IMR-90 (cell line): ENCODE measurements at regions not wholly inside any gene's neighbourhood (a gene's known extent, or its start where the extent isn't known, plus 50 kb on each side); places are given as distances from the start of the nearest gene placed in this dataset.

Source experiments
- ATAC-seq: fragments of 200-7000 bp; cut with Tn5 transposase; 2 replicates; pipeline ENCODE4 v1.9.1; 2020; ENCODE audit warnings: low read depth, mild to moderate bottlenecking, moderate library complexity
- BruUV-seq: library from RNA; stranded (reverse); fragments of 400-500 nt; replicated peaks from 2 replicates; lab custom pipeline; 2021; lab: Mats Ljungman, UMichigan
- CTCF ChIA-PET: fragments of 300-600 bp; formaldehyde crosslinking; extraction: SDS; loops from one replicate; lab custom pipeline; 2021; ENCODE audit warnings: antibody characterized with exemption; lab: Yijun Ruan, JAX
- POLR2A ChIA-PET: fragments of 300-600 bp; sonication (Branson Sonifier 250); formaldehyde crosslinking; loops from one replicate; lab custom pipeline; 2022; ENCODE audit warnings: antibody characterized with exemption; ENCODE audit not compliant: unreplicated experiment; lab: Charles Lee
- DNase-seq: peaks from one replicate; pipeline ENCODE4 v3.0.0; 2013
- H2AFZ ChIP-seq: replicated peaks from 2 replicates; pipeline ENCODE3; 2013; ENCODE audit warnings: low read length, mild to moderate bottlenecking; ENCODE audit not compliant: poor library complexity
- H2AK5ac ChIP-seq: 2 replicates; pipeline ENCODE4 v1.6.1; 2013; ENCODE audit warnings: low read depth, low read length, inconsistent platforms
- H2AK9ac ChIP-seq: replicated peaks from 2 replicates; pipeline ENCODE3; 2013; ENCODE audit warnings: mild to moderate bottlenecking, low read depth, low read length, moderate library complexity; ENCODE audit not compliant: poor library complexity
- H2BK120ac ChIP-seq: 2 replicates; pipeline ENCODE4 v1.6.1; 2013; ENCODE audit warnings: low read depth, low read length, inconsistent platforms
- H2BK15ac ChIP-seq: 3 replicates; pipeline ENCODE4 v1.6.1; 2013; ENCODE audit warnings: low read depth, low read length, inconsistent platforms
- H2BK20ac ChIP-seq: 2 replicates; pipeline ENCODE4 v1.6.1; 2013; ENCODE audit warnings: low read depth, mild to moderate bottlenecking, inconsistent platforms, low read length, moderate library complexity
- H2BK5ac ChIP-seq: 2 replicates; pipeline ENCODE4 v1.6.1; 2013; ENCODE audit warnings: mild to moderate bottlenecking, low read depth, low read length, inconsistent platforms; ENCODE audit not compliant: poor library complexity, severe bottlenecking
- H3K14ac ChIP-seq: replicated peaks from 2 replicates; pipeline ENCODE4 v1.6.1; 2013; ENCODE audit warnings: low read depth, low read length, inconsistent platforms
- H3K18ac ChIP-seq: 2 replicates; pipeline ENCODE4 v1.6.1; 2013; ENCODE audit warnings: low read depth, low read length, control low read depth
- H3K23ac ChIP-seq: 2 replicates; pipeline ENCODE4 v1.6.1; 2013; ENCODE audit warnings: low read depth, low read length, inconsistent platforms
- H3K27ac ChIP-seq: 2 replicates; pipeline ENCODE4 v1.5.1; 2013; ENCODE audit warnings: mild to moderate bottlenecking, control low read depth, low read length; ENCODE audit not compliant: insufficient read depth
- H3K27me3 ChIP-seq: 2 replicates; pipeline ENCODE4 v1.6.1; 2013; ENCODE audit warnings: low read length; ENCODE audit not compliant: control insufficient read depth, insufficient read depth
- H3K36me3 ChIP-seq: 2 replicates; pipeline ENCODE4 v1.6.1; 2013; ENCODE audit warnings: low read length, mixed read lengths; ENCODE audit not compliant: control insufficient read depth, insufficient read depth
- H3K4ac ChIP-seq: 2 replicates; pipeline ENCODE4 v1.6.1; 2013; ENCODE audit warnings: low read depth, low read length, inconsistent platforms
- H3K4me1 ChIP-seq: 2 replicates; pipeline ENCODE4 v1.6.1; 2013; ENCODE audit warnings: low read length, mixed read lengths; ENCODE audit not compliant: control insufficient read depth, insufficient read depth
- H3K4me2 ChIP-seq: 2 replicates; pipeline ENCODE4 v1.6.1; 2013; ENCODE audit warnings: low read depth, mild to moderate bottlenecking, control low read depth, low read length, moderate library complexity
- H3K4me3 ChIP-seq: 2 replicates; pipeline ENCODE4 v1.5.1; 2013; ENCODE audit warnings: low read depth, mild to moderate bottlenecking, control low read depth, low read length, moderate library complexity; ENCODE audit not compliant: insufficient read depth
- H3K56ac ChIP-seq: 2 replicates; pipeline ENCODE4 v1.6.1; 2013; ENCODE audit warnings: low read length, inconsistent platforms; ENCODE audit not compliant: insufficient read depth; ENCODE audit errors: extremely low read depth
- H3K79me1 ChIP-seq, 2 experiments: 2 replicates each; pipeline ENCODE4 v1.6.1; 2013; ENCODE audit warnings: low read length in 2 of 2, inconsistent platforms in 1 of 2, low read depth in 1 of 2
- H3K9ac ChIP-seq: 2 replicates; pipeline ENCODE4 v1.6.1; 2013; ENCODE audit warnings: low read depth, low read length, control low read depth
- H3K9me1 ChIP-seq: 2 replicates; pipeline ENCODE4 v1.6.1; 2013; ENCODE audit warnings: low read length, inconsistent platforms; ENCODE audit not compliant: insufficient read depth
- H3K9me3 ChIP-seq: 2 replicates; pipeline ENCODE4 v1.6.1; 2013; ENCODE audit warnings: low read length; ENCODE audit not compliant: control insufficient read depth, insufficient read depth
- H4K20me1 ChIP-seq: 2 replicates; pipeline ENCODE4 v1.6.1; 2013; ENCODE audit warnings: low read length, inconsistent platforms; ENCODE audit not compliant: insufficient read depth
- H4K5ac ChIP-seq: 2 replicates; pipeline ENCODE4 v1.6.1; 2013; ENCODE audit warnings: mild to moderate bottlenecking, low read depth, low read length, control low read depth
- H4K8ac ChIP-seq, 2 experiments: 2 replicates each; pipeline ENCODE4 v1.6.1; 2013; ENCODE audit warnings: low read depth in 2 of 2, low read length in 2 of 2, control low read depth in 1 of 2, inconsistent platforms in 1 of 2
- H4K91ac ChIP-seq: 2 replicates; pipeline ENCODE4 v1.6.1; 2013; ENCODE audit warnings: low read depth, low read length, inconsistent platforms; ENCODE audit not compliant: insufficient read depth
- BHLHE40 ChIP-seq: fragments of 150-350 bp; IDR thresholded peaks from 2 replicates; pipeline ENCODE4 v1.6.1; 2016; ENCODE audit warnings: mild to moderate bottlenecking, low read depth, low read length
- CHD1 ChIP-seq: IDR thresholded peaks from 2 replicates; pipeline ENCODE4 v1.6.1; 2012; ENCODE audit warnings: low read depth, low read length, improper control_type of control experiment
- MAFK ChIP-seq: IDR thresholded peaks from 2 replicates; pipeline ENCODE4 v1.6.1; 2012; ENCODE audit warnings: low read depth, low read length, improper control_type of control experiment
- NFE2L2 ChIP-seq: fragments of 150-350 bp; IDR thresholded peaks from 2 replicates; pipeline ENCODE4 v1.6.1; 2016; ENCODE audit warnings: low read depth, mild to moderate bottlenecking, low read length
- RAD21 ChIP-seq: IDR thresholded peaks from 2 replicates; pipeline ENCODE4 v1.6.1; 2012; ENCODE audit warnings: low read length, improper control_type of control experiment
- RCOR1 ChIP-seq: IDR thresholded peaks from 2 replicates; pipeline ENCODE4 v1.6.1; 2012; ENCODE audit warnings: mild to moderate bottlenecking, low read length, improper control_type of control experiment; ENCODE audit not compliant: insufficient replicate concordance
- SMC3 ChIP-seq: fragments of 150-350 bp; IDR thresholded peaks from 2 replicates; pipeline ENCODE4 v1.6.1; 2016; ENCODE audit warnings: low read depth, mild to moderate bottlenecking, antibody characterized with exemption, low read length, moderate library complexity
- WGBS, 2 experiments: methylation state at CpG; one replicate each; pipeline versions ENCODE4 v1.1.5 to v1.1.7; 2013; ENCODE audit warnings: missing lambda C conversion rate in 2 of 2; ENCODE audit not compliant: insufficient read length in 1 of 2; ENCODE audit errors: extremely low coverage in 2 of 2; 5-methylcytosine and 5-hydroxymethylcytosine counted together
- dilution Hi-C: fragments of 300-500 bp; cut with HindIII; formaldehyde crosslinking; loops from one replicate; pipeline ENCODE4 v1.14.3; 2018; ENCODE audit warnings: low sequenced_read_pairs; ENCODE audit not compliant: unreplicated experiment
- in situ Hi-C: fragments of 300-500 bp; cut with MboI; formaldehyde crosslinking; loops from 3 replicates; pipeline ENCODE4 v1.14.3; 2019; ENCODE audit warnings: low sequenced_read_pairs, inconsistent platforms, mixed read lengths
- intact Hi-C: fragments of 100-400 bp; cut with micrococcal nuclease; formaldehyde crosslinking; loops from 2 replicates; pipeline ENCODE4 v1.10.0; 2022
- TF ChIP-seq, protein P1 (sequence below): fragments of 150-350 bp; IDR thresholded peaks from 2 replicates; pipeline ENCODE4 v1.6.1; 2016; ENCODE audit warnings: low read depth, mild to moderate bottlenecking, low read length, moderate library complexity, borderline replicate concordance

DNA sequence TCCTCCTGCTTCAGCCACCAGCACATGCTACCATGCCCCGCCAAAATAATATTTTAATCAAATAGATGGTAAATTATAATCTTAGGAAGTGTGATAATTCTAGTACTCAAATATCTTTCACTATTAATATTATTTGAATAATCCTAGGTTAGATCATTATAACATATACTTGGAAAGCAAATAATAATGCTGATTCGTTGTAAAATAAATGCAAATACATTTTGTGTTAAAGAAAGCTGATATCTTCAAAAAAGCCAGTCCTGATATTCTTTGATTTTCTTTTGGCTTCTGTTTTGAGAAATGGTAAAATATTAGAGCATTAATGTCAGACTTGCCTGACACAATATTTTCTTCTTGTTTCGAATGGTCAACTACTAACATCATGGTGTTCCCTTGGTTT is 116.3 kb upstream of the ADAMTS5 start:
- H2BK120ac ChIP-seq, result no peak overlapping the region
- no peak overlapping the region for H3K4ac ChIP-seq
- H2BK20ac ChIP-seq, result no peak overlapping the region
- no peak overlapping the region for H3K4me3 ChIP-seq
- H3K9me1 ChIP-seq, result no peaks in the 10 kb centered on the region; the same call in 1 of the 2 replicates
- H4K91ac ChIP-seq, result no peak overlapping the region
- WGBS, 2 experiments, result no CpG with 5 or more reads among the region's 3 CpGs
- dilution Hi-C loops, result no loop called here
- H3K23ac ChIP-seq, result no peak overlapping the region
- no peak for TF ChIP-seq RCOR1
- TF ChIP-seq, protein P1, sequence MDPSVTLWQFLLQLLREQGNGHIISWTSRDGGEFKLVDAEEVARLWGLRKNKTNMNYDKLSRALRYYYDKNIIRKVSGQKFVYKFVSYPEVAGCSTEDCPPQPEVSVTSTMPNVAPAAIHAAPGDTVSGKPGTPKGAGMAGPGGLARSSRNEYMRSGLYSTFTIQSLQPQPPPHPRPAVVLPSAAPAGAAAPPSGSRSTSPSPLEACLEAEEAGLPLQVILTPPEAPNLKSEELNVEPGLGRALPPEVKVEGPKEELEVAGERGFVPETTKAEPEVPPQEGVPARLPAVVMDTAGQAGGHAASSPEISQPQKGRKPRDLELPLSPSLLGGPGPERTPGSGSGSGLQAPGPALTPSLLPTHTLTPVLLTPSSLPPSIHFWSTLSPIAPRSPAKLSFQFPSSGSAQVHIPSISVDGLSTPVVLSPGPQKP, result no peak
- no peak for TF ChIP-seq BHLHE40
- TF ChIP-seq SMC3, result no peak
- no peak for TF ChIP-seq RAD21
- no peak for TF ChIP-seq NFE2L2
- no peak for TF ChIP-seq CHD1
- TF ChIP-seq MAFK, result peak; percentile 36; the same call in 1 of the 2 replicates
- ChIA-PET POLR2A (no interaction called here), CTCF (interaction anchor here (1.1 kb wide), 1 partner anchor 10 kb away, joined by 3 read pairs; no protein-coding TSS in a partner anchor)
- no peak overlapping the region for H3K27ac ChIP-seq
- no peak overlapping the region for H3K56ac ChIP-seq
- H3K9ac ChIP-seq, result no peak overlapping the region
- H3K36me3 ChIP-seq, result no peaks in the 10 kb centered on the region
- H3K18ac ChIP-seq, result no peak overlapping the region
- H4K20me1 ChIP-seq, result no peaks in the 10 kb centered on the region
- no peak overlapping the region for H4K8ac ChIP-seq
- no peak overlapping the region for H2AK9ac ChIP-seq
- no peak overlapping the region for H3K4me2 ChIP-seq
- H4K5ac ChIP-seq, result no peak overlapping the region
- intact Hi-C loops, result no loop called here
- no peak overlapping the region for H2AFZ ChIP-seq
- DNase-seq, result no peak
- H3K27me3 ChIP-seq, result no peaks in the 10 kb centered on the region
- no peaks in the 10 kb centered on the region for H3K79me1 ChIP-seq
- H3K9me3 ChIP-seq, result no peaks in the 10 kb centered on the region
- no peaks in the 10 kb centered on the region for H3K4me1 ChIP-seq
- H3K14ac ChIP-seq, result no peak overlapping the region
- no peak overlapping the region for H2BK15ac ChIP-seq
- no peak overlapping the region for H2BK5ac ChIP-seq
- in situ Hi-C loops, result no loop called here
- no peak overlapping the region for H2AK5ac ChIP-seq
- BruUV-seq, result no TSS peak
- no peak for ATAC-seq
